GM18858 (cell line): ENCODE measurements at regions not wholly inside any gene's neighbourhood (a gene's known extent, or its start where the extent isn't known, plus 50 kb on each side); places are given as distances from the start of the nearest gene placed in this dataset.
A peak's percentile ranks its signal among the peaks of the same experiment; 100 is the strongest.

Source experiments
- ATAC-seq: cut with Tn5 transposase; IDR thresholded peaks from one replicate; pipeline ENCODE4 v1.9.1; 2021; ENCODE audit not compliant: unreplicated experiment

GRCh38 chr5:51449026-51449425, 65.8 kb downstream of the ISL1 start:
- no peak for ATAC-seq

- no peak for ATAC-seq
These were observed 69.3 kb downstream of the ISL1 start for GRCh38 chr5:51452562-51452961.

GRCh38 chr5:51465165-51465564, 81.9 kb downstream of the ISL1 start:
- ATAC-seq: no peak

GRCh38 chr5:51466214-51466613, 83.0 kb downstream of the ISL1 start:
- ATAC-seq: no peak

GRCh38 chr5:51468196-51468595, 84.9 kb downstream of the ISL1 start:
- ATAC-seq: no peak

GRCh38 chr5:51471630-51472029, 88.4 kb downstream of the ISL1 start:
- no peak for ATAC-seq

GRCh38 chr5:51472472-51472871, 89.2 kb downstream of the ISL1 start:
- ATAC-seq: no peak

GRCh38 chr5:51475628-51476027, 92.4 kb downstream of the ISL1 start:
- no peak for ATAC-seq

- no peak for ATAC-seq
These were observed 93.2 kb downstream of the ISL1 start for GRCh38 chr5:51476431-51476830.

- ATAC-seq: peak; percentile 94
These were observed 96.6 kb downstream of the ISL1 start for GRCh38 chr5:51479840-51480239.

GRCh38 chr5:51484326-51484725, 101.1 kb downstream of the ISL1 start:
- ATAC-seq: no peak

GRCh38 chr5:51486158-51486557, 102.9 kb downstream of the ISL1 start:
- no peak for ATAC-seq

GRCh38 chr5:51487952-51488351, 104.7 kb downstream of the ISL1 start:
- no peak for ATAC-seq

GRCh38 chr5:51488803-51489642, 105.8 kb downstream of the ISL1 start:
- ATAC-seq: no peak

- ATAC-seq: no peak
These were observed 111.6 kb downstream of the ISL1 start for GRCh38 chr5:51494821-51495220.

- no peak for ATAC-seq
These were observed 112.4 kb downstream of the ISL1 start for GRCh38 chr5:51495672-51496071.

- ATAC-seq: no peak
These were observed 134.6 kb downstream of the ISL1 start for GRCh38 chr5:51517838-51518237.

GRCh38 chr5:51518607-51519006, 135.4 kb downstream of the ISL1 start:
- no peak for ATAC-seq

- no peak for ATAC-seq
These were observed 138.3 kb downstream of the ISL1 start for GRCh38 chr5:51521583-51521982.

GRCh38 chr5:51539232-51539631, 156.0 kb downstream of the ISL1 start:
- ATAC-seq: no peak

GRCh38 chr5:51544031-51544785, 161.0 kb downstream of the ISL1 start:
- ATAC-seq: no peak

GRCh38 chr5:51556833-51557232, 173.6 kb downstream of the ISL1 start:
- ATAC-seq: no peak
